ENCODE measurements at regions not wholly inside any gene's neighbourhood (a gene's known extent, or its start where the extent isn't known, plus 50 kb on each side); places are given as distances from the start of the nearest gene placed in this dataset.
A peak's percentile ranks its signal among the peaks of the same experiment; 100 is the strongest.
"Not testable (repeated sequence)": the region's sequence is repeated elsewhere in the genome, so short reads cannot be mapped to it uniquely, and the experiment has no call there.

DNA sequence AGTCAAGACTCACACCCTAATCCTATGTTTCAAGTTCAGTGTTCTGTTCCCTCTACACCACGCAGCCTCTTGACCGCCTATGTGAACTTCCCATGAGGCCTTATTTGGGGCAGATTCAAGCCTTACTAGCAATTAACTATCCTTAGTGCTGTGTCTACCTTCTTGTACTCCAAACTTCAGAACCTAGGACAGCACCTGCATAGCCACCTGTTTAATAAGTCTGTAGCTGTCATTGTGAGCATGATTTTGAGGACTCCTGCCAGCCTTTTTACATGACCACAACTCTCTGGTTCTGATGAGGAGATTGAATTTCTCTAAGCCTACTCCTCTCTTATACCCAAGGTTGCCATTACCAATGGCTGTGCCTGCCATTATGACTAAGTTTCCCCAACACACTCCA lies 50.8 kb upstream of the PCSK1 start:
- peak; percentile 59 for DNase-seq

DNA sequence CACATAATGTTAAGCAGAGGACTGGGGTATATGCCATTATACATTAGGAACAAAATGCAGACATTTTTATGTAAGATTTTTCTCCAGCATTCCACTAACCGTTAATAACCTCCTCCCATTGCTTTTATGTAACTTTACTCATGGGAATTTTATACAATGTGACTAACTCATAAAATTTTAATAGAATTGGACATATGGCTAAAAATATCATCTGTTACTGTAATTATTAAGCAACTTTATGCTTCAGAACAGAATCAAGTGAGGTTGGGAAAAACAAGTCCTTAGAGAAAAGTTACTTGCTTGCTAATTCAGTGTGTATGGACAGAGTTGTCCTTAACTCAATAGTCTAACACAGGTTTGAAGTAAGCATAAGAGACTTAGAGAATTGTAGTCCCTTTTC lies 54.8 kb upstream of the PCSK1 start:
- no peak for DNase-seq

DNA sequence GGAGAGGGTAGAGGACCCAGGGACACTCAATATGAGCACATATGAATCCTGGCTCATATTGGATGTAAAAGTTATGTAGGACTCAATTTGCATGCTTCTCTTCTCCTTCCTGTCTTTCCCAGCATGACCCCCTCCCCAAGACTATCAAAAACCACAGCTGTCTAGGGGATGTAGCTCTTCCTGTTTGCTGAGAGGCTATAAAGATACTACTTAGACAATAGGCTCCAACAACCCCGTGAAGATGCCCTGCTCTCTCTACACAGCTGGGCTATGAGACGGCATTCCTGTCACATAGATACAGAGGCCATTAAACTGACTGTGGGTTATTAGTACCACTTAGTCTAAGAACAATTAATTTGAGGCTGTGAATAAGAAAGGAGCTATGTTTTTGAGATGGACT lies 56.5 kb upstream of the PCSK1 start:
- no peak for DNase-seq

DNA sequence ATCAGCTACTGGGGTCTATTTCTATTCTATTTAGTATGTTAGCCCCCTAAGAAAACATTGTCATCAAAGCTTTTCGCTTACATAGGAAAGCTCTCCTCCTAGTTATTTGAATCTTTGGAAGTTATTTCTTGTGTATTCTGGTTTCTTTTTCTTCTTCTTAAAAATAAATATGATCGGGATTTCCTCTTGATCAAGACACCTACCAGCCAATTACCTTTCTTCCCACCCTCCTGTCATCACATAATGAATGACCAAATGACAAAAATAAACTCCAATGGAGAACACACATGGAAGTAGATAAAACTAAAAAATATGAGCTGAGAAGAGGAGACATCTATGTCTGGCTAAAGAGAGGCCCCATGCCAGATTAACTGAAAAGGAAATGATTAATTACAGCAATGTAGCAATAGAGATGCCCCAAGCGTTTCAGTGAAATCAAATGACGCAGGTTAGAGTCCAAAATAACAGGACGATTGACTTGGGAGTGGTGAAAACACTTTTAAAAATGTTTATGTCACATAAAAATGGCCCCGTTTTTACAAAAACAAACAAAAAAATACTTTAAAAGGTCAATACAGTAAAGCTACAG lies 59.5 kb upstream of the PCSK1 start:
- DNase-seq: no peak

DNA sequence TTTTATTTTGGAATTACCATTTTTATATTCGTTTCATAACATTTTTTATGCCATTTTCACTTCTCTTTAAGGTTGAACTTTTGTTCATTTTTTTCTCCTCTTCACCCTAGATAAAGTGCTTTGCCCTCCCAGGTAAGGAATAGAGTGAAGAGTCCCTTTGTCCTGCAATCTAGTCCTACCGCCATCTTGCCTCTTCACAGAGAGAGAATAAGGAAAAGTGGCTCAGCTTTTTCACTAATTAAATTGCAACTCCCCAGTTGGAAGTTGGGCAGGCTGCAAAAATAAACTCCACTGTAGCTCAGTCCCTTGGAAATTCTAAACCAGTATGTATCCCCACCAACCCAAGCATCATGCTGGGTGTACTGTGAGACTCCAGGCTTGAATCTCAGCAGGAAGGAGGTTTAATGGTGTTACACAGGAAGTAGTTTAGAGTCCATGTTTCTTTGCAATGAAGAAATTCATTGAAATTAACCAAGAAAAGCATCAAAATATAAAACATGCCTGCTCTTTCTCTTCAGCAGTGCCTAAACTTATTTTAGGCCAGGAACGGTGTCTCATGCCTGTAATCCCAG lies 60.3 kb upstream of the PCSK1 start:
- no peak for DNase-seq

DNA sequence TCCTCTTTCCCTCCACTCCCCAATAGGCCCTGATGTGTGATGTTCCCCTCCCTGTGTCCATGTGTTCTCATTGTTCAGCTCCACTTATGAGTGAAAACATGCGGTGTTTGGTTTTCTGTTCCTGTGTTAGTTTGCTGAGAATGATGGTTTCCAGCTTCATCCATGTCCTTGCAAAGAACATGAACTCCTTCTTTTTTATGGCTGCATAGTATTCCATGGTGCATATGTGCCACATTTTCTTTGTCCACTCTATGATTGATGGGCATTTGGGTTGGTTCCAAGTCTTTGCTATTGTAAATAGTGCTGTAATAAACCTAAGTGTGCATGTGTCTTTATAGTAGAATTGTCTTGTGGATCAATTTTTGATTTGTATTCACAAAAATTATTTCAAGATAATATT lies 62.4 kb upstream of the PCSK1 start:
- not testable (repeated sequence) for DNase-seq

DNA sequence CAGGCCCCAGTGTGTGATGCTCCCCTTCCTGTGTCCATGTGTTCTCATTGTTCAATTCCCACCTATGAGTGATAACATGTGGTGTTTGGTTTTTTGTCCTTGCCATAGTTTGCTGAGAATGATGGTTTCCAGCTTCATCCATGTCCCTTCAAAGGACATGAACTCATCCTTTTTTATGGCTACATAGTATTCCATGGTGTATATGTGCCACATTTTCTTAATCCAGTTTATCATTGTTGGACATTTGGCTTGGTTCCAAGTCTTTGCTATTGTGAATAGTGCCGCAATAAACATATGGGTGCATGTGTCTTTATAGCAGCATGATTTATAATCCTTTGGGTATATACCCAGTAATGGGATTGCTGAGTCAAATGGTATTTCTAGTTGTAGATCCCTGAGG lies 64.0 kb upstream of the PCSK1 start:
- DNase-seq: not testable (repeated sequence)

DNA sequence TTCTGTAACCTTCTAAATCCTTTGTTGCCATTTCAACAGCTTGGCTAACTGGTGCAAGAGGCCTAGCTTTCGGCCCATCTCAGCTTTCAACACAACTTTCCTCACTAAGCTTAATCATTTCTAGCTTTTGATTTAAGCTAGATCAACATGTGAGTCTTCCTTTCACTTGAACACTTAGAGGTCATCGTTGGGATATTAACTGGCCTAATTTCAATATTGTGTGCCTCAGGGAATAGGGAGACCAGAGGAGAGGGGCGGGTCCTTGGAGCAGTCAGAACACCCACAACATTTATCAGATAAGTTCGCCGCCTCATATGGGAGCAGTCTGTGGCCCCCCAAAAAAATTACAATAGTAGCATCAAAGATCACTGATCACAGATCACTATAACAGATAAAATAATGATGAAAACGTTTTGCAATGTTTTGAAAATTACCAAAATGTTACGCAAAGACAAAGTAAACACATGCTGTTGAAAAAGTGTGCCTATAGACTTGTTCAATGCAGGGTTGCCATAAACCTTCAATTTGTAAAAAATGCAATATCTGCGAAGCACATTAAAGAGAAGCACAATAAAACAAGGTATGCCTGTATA lies 66.8 kb upstream of the PCSK1 start:
- DNase-seq: no peak

DNA sequence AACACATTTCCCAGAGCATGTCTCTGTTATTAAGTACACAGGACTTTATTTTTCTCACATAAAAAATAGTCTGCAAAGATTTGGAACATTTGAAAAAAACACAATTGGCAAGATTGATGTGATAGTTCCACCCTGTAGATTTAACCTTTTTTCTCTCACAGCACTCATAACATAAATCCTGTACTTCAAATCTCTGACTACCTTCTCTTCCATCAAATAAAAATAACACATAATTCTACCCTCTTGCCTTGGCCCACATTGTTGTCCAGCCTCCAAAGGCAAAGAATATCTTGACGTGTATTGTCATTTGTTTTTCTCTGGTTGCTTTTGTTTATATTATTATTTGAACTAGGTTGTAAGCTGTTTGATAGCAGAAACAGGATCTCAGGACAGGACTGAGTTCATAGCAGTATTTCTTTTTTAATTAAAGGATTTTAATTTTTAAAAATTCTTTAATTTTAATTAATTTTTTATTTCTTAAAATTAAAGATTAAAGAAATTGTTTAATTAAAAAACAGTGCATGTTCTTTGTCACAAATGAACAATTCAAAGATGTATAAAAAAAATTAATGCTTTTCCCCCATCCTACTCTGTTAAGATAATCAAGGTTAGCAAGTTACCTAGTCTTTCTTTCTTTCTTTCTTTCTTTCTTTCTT lies 69.1 kb upstream of the PCSK1 start:
- no peak for DNase-seq

DNA sequence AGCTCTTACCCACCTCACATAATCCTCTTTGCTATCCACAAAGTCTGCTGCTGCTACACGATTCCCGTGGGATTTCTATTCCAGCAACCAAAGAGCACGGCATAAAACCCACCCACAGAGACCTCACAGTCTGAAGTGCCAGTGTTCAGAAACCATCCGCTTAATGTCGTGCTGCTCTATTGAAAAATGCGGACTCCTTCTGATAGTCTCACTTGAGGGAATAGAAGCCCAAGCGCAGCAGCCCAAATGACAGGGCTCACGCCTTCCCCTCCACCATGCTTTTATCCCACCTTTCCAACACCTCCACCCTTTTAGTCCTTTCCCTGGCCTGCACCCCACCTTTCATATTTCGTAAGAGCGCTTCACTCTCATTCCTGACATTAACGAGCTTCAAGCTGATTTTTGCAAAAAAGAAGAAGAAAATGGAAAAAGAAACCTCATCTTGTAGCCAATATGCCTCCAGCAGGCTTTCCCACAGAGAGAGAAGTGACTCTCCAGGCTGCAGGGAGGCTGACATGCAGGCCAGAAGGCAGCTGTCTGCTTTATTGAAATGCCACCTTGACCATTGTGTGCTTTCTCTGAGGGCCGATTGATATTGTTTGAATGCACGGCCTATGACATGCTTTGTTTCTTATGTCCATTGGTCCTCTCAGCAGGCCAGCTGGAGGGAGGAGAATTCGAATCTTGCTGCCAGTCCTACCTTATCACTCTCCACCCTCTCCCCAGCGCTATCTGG lies 70.6 kb upstream of the PCSK1 start:
- no peak for DNase-seq

DNA sequence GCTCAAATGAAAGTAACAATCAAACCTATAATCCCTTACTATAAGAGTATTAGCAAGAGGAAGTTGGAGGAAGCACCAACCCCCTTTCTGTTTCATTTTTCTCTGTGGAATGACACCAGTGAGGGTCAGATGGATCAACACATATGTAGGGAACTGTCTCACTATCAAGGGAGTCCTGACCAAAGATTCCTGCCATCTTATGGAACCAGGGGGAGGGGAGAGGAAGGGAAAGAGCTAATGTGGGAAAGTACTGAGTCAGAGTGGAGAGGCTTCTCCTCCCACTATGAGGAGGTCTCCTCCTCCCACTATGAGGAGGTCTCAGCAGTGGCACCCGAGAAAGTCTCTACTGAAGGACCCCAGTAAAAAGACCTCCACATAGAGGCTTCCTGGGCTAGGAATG lies 73.3 kb upstream of the PCSK1 start:
- DNase-seq: no peak

DNA sequence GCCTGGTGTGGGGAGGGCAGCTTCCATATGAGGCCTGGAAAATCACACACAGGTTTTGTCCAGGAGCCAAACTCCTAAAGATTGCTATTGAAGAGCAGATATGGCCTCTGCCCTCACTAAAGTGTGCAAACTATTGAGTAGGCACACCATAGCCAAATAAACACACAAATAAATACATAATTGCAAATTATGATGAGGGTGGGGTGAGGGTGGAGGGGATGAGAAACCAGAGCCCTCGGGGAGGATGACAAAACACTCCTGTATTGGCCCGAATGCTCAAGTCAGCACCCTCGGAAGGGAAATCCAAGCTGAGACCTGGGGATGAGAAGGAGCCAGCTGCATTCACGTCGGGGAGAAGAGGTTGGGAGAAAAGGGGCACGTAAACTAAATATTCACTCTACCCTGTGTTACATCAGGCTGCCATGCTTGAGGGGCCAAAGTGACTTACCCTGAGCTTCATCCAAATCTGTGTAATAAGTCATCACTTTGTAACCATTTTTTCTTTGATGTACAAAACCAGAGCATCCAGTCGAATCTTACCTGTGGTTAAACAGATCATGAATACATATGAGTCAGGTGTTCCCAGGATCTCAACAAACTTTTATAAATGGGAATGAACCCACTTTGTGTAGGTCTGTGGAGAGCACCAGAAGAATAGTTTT lies 73.9 kb upstream of the PCSK1 start:
- DNase-seq: no peak

DNA sequence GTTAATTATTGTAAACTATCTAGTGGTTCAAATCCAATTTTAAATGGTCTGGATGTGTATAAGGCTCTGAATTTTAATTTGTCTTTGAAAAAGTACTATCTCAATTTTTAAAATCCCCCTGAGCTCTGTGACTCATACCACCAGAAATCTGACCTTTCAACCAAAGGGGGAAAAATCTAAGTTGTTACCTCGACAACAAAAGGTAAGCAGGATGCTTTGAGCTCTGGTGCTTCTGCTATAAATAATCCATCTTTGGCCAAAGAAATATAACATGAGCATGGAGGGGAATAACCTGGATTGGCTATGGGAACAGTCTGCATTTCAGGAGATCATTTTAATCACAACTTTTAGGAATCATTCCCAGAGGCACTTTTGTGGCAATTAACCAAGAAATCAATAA lies 76.3 kb upstream of the PCSK1 start:
- DNase-seq: peak; percentile 34

DNA sequence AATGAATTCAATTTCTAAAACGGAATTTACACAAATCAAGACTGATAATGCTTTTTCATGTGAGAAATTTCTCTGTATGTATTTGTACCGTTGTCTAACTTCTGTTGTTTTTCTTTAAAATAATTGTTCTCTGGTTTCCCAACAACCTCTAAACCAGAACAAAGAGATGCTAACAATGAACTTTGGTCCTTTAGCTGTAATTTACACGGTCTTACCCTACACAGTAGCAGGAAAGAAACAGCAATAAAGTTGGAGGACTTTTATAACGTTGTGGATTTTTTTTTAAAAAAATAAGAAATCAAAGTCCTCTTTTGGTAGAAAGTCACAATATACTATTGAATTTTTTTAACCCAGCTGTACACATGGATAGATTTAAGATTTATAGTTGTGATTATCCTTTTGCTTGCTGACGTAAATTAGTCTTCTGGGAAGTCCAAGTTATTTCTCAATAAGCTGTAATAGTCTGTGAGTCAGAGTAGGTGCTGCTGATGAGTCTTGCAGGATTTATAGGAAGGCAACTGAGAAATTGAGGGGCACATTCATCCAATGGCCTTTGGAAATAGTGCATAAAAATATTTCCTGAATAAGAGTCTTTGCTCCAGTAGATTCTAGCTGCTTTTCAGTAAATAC lies 76.8 kb upstream of the PCSK1 start:
- no peak for DNase-seq

DNA sequence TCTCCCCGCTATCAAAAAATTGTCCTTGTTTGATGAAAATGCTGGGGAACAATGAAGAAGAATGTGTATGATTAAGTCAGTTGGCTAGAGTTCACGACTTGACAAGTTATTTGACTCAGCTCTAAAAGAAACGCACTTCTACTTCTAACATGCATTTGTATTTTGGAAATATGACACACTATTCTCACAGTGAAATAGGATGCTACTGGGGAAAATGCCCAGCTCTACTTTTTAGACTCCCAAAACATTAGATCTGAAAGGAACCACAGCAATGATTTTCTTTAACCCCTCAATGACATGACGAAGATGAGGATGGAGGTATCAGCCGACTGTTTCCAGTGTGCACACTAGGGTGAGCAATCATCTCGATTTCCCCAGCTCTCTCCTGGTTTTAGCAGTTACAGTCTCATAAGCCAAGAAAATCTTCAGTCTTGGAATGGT lies 83.6 kb upstream of the PCSK1 start:
- DNase-seq: peak; percentile 34

DNA sequence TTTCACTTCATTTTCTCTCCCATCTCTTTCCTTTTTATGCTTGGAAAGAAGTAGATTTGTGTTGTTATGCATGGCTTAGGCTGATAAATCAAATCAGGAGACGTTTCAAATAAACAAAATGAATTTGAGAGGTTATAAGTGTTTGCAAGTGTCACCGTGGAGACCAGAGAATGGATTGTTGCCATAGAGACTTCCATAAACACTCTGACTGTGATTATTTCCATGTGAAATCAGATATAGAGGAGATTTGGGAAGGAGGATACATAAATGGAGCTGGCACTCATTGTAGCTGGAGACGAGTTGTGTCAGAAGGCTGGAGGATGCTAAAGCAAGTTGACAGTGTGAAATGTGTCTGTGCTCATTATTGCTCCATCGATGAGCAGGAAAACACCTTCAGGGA lies 84.2 kb upstream of the PCSK1 start:
- DNase-seq: peak; percentile 95

DNA sequence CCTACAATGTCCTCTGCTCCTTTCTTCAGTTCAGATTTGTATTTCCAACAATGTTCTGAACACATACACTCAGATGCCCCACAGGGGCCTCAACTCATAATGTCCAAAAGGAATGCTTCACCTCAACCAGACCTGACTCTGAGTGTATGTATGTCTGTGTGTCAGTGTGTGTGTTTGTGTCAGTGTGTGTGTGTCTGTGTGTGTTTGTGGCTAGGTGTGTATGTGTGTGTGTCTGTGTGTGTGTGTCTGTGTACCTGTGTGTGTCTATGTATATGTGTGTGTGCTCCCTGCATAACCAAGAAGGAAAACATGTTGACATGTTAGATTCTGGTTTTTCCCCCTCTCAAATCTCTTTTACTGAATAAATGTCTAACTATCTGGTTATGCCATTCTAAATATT lies 87.3 kb upstream of the PCSK1 start:
- DNase-seq: no peak

DNA sequence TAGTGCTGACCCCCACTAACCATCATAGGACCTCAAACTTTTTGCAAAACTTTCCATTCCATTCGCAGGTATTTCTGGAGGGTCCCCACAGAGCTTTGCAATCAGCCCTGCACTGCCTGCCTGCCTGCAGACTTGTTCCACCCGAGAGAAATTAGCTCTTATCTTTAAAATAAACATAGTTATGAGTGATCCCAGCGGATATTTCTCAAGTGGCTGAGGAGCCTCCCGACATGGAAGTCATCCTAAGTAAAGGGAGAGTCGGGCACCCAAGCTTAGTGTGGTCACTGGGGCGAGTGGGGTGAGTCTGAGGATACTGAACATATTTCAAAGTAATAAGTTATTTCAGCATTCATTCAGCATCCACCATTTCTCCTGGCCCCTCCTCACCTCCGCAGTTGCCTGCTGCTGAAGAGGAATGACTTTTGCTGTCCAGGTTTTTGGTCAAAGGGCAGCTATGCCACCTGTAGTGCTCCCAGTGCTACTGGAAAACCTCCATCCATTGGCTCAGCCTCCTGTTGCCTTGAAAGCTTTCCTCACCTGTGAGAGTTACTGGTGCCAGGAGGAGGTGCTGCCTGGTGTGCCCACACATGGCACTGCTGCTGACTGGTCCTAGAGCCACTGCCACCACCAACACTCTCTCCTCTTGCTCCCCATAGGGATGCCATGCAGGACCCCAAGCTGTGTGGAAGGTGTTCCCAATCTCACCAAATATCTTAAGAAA lies 89.7 kb upstream of the PCSK1 start:
- DNase-seq: peak; percentile 17

DNA sequence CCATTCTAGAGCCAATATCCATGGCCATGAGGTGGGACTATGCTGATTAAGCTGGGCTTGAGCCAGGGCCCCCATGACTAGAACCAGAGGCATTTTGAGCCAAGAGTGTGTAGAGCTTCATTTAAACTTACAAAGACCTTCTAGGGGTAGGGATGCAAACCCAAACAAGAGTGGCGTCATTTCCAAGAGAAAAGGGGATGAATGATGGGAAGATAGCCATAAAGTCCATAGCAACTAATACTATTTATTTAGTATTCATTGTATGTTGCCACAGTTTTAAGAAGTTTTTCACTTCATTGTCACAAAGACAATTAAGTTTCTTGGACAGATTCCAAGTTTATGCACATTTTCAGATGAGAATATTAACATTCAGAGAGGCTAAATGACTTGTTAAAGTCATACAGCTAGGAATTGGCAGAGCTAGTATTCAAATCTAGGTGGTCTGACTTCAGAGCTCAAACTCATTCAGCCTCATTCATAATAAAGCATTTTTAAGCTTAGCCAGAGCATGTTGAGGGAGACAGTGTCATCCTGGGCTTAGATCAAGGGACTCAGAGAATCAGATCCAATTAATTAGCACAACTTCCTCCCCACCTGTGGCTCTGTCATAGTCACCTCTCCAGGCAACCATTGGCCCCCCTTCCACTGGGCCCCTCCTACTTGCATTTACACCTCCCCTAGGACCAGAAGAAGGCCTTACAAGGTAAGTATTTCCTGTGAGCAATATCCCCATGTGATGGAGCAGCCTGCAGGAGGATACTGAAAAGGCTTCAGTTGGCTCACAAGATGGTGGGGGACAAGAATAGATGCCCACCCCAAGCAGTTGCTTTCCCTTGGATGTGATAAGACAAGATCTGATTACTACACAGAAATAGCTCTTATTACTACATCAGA lies 95.0 kb upstream of the PCSK1 start:
- DNase-seq: peak; percentile 61

DNA sequence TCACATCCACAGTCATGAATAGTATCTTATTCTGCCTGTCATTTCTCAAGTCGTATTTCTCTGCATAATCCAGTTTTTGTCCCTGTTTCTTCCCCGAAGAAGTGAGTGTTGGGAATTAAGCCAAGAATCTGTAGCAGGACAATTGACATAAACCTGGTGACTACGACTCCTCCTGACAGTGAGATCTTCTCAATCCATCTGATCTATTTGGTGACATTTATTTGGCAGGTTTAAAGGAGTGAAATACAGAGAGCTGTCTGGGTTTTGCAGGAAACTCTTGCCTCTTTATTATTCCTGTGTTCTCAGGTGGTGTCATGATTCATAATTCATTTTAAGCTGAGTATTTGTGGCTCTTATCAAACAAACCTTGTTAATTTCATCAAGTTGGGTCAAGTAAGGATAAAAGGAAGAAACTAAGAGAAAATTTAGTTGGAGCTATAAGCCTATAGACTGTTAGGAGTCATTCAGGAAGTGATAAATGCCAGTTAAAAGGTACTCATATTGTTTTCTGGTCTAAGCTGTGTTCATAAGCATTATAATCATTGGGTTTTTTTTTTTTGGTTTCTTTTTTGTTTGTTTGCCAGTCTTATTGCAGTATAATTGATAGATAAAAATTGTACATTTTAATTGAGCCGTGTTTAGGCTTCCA lies 95.9 kb upstream of the PCSK1 start:
- peak; percentile 31 for DNase-seq

Data from DMS53 (cell line).